ENCODE measurements at regions not wholly inside any gene's neighbourhood (a gene's known extent, or its start where the extent isn't known, plus 50 kb on each side); places are given as distances from the start of the nearest gene placed in this dataset.

- TF ChIP-seq HBP1 (CRISPR knock-in tag; IDR thresholded peaks at IDR 0.05; ENCODE audit: low read depth): no peak
- no peak for TF ChIP-seq ZNF383 (CRISPR knock-in tag; IDR thresholded peaks at IDR 0.05; ENCODE audit: borderline replicate concordance)
- TF ChIP-seq ZNF460 (CRISPR knock-in tag; IDR thresholded peaks at IDR 0.05; ENCODE audit: borderline replicate concordance): no peak
- no peak for TF ChIP-seq ZNF451 (CRISPR knock-in tag; IDR thresholded peaks at IDR 0.05)
- TF ChIP-seq FOXP4 (CRISPR knock-in tag; IDR thresholded peaks at IDR 0.05): peak; percentile 28; the same call in 1 of the 2 replicates
- no peak for TF ChIP-seq ZNF333 (CRISPR knock-in tag; IDR thresholded peaks at IDR 0.05; ENCODE audit: borderline replicate concordance)
- TF ChIP-seq NONO (IDR thresholded peaks at IDR 0.05): no peak
- TF ChIP-seq NONO (CRISPR knock-in tag; conservative IDR thresholded peaks at IDR 0.05): no peak
- TF ChIP-seq ZSCAN25 (CRISPR knock-in tag; IDR thresholded peaks at IDR 0.05): no peak
- TF ChIP-seq GATA4 (IDR thresholded peaks at IDR 0.05; ENCODE audit: borderline replicate concordance, low read depth): no peak
- TF ChIP-seq TSC22D2 (CRISPR knock-in tag; IDR thresholded peaks at IDR 0.05; ENCODE audit: borderline replicate concordance): no peak
- TF ChIP-seq MTERF4 (CRISPR knock-in tag; IDR thresholded peaks at IDR 0.05): no peak
- no peak for TF ChIP-seq NR2F1 (CRISPR knock-in tag; IDR thresholded peaks at IDR 0.05)
- no peak for TF ChIP-seq ZNF281 (CRISPR knock-in tag; IDR thresholded peaks at IDR 0.05; ENCODE audit: borderline replicate concordance)
- peak; percentile 66; the same call in 1 of the 2 replicates for TF ChIP-seq AHDC1 (CRISPR knock-in tag; IDR thresholded peaks at IDR 0.05; ENCODE audit: borderline replicate concordance)
Measured at GRCh38 chr2:205902041-205902899, 183.7 kb downstream of the INO80D start (continued).

Measured in HepG2 (cell line).